ENCODE measurements at regions not wholly inside any gene's neighbourhood (a gene's known extent, or its start where the extent isn't known, plus 50 kb on each side); places are given as distances from the start of the nearest gene placed in this dataset.
A peak's percentile ranks its signal among the peaks of the same experiment; 100 is the strongest.

DNA sequence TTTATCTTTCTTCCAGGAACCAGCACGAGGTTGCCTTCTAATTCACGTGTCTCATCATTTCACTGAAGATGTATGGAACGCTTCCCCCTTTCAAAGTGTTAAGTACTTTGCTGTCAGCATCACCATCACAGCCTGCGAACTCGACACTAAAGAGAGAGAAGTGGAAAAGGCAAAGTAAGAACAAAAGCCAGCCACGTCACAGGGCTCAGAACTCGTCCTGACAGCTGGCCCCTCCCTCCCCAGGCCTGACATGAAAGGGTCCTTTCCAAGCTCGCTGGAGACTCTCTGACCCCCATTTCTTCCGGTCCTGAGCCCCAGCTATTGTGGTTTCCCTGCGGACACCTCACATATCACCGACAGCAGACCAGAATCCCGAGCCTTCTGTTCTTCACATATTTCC lies 177.8 kb upstream of the NTM start:
- CTCF ChIA-PET = interaction anchor here (0.7 kb wide), 1 partner anchor 55 kb away, joined by 3 read pairs; no protein-coding TSS in a partner anchor
- TF ChIP-seq, protein P1, sequence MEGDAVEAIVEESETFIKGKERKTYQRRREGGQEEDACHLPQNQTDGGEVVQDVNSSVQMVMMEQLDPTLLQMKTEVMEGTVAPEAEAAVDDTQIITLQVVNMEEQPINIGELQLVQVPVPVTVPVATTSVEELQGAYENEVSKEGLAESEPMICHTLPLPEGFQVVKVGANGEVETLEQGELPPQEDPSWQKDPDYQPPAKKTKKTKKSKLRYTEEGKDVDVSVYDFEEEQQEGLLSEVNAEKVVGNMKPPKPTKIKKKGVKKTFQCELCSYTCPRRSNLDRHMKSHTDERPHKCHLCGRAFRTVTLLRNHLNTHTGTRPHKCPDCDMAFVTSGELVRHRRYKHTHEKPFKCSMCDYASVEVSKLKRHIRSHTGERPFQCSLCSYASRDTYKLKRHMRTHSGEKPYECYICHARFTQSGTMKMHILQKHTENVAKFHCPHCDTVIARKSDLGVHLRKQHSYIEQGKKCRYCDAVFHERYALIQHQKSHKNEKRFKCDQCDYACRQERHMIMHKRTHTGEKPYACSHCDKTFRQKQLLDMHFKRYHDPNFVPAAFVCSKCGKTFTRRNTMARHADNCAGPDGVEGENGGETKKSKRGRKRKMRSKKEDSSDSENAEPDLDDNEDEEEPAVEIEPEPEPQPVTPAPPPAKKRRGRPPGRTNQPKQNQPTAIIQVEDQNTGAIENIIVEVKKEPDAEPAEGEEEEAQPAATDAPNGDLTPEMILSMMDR (IDR thresholded peaks at IDR 0.05; ENCODE audit: unreplicated experiment) = no peak
- no peaks in the 10 kb centered on the region for H3K4me1 Mint-ChIP-seq (ENCODE audit: insufficient read depth, unreplicated experiment)
- intact Hi-C loops (cut with micrococcal nuclease) = no loop called here
- BruUV-seq (replicated peaks) = no TSS peak
- H3K4me3 Mint-ChIP-seq (ENCODE audit: unreplicated experiment) = no peak overlapping the region
- H3K27ac Mint-ChIP-seq (ENCODE audit: low read depth, unreplicated experiment) = no peak overlapping the region
- peaks cover 12% of the 10 kb centered on the region for H3K27me3 Mint-ChIP-seq (ENCODE audit: insufficient read depth, unreplicated experiment)
- H3K9me3 Mint-ChIP-seq (ENCODE audit: unreplicated experiment) = peaks cover 22% of the 10 kb centered on the region
- no peaks in the 10 kb centered on the region for H3K36me3 Mint-ChIP-seq (ENCODE audit: insufficient read depth, unreplicated experiment)
- POLR2A ChIA-PET = no interaction called here
- no peak for DNase-seq (ENCODE audit: unreplicated experiment)

DNA sequence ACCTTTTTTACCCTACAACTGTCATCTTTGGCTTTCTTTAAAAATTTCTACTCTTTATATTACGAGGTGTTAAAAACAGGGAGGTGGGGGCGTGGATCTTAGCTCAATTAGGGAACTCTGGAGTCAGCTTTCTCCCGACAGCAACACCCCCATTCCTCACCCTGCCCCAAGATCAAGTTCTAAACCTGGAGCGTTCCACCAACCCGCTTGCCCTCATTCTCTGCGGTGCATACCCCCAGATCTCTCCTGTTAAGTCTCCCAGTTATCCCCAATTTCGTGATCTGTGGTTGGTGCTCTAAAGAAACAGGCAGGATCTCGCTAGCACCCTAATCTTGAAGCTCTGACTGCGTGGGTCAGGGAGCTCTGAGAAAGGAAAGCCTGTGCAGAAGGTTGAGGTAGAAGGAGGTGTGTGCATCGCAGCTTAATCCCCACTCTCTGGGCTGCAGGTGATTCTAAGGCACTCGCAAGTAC lies 177.3 kb upstream of the NTM start:
- peaks cover 12% of the 10 kb centered on the region for H3K27me3 Mint-ChIP-seq (ENCODE audit: insufficient read depth, unreplicated experiment)
- intact Hi-C loops (cut with micrococcal nuclease) = no loop called here
- no peak overlapping the region for H3K4me3 Mint-ChIP-seq (ENCODE audit: unreplicated experiment)
- H3K36me3 Mint-ChIP-seq (ENCODE audit: insufficient read depth, unreplicated experiment) = no peaks in the 10 kb centered on the region
- POLR2A ChIA-PET = no interaction called here
- no peak overlapping the region for H3K27ac Mint-ChIP-seq (ENCODE audit: low read depth, unreplicated experiment)
- H3K4me1 Mint-ChIP-seq (ENCODE audit: insufficient read depth, unreplicated experiment) = no peaks in the 10 kb centered on the region
- peaks cover 24% of the 10 kb centered on the region for H3K9me3 Mint-ChIP-seq (ENCODE audit: unreplicated experiment)
- BruUV-seq (replicated peaks) = no TSS peak
- TF ChIP-seq, protein P1 (IDR thresholded peaks at IDR 0.05; ENCODE audit: unreplicated experiment) = no peak
- CTCF ChIA-PET = no interaction called here
- DNase-seq (ENCODE audit: unreplicated experiment) = no peak

- POLR2A ChIA-PET = interaction anchor here (0.6 kb wide), 1 partner anchor 328 kb away, joined by 3 read pairs; no protein-coding TSS in a partner anchor
- DNase-seq (ENCODE audit: unreplicated experiment) = no peak
- intact Hi-C loops (cut with micrococcal nuclease) = no loop called here
- Mint-ChIP-seq H3K9me3 (ENCODE audit: unreplicated experiment) (peaks cover 20% of the 10 kb centered on the region), H3K4me1 (ENCODE audit: insufficient read depth, unreplicated experiment) (no peaks in the 10 kb centered on the region), H3K4me3 (ENCODE audit: unreplicated experiment) (no peak overlapping the region), H3K36me3 (ENCODE audit: insufficient read depth, unreplicated experiment) (no peaks in the 10 kb centered on the region), H3K27ac (ENCODE audit: low read depth, unreplicated experiment) (no peak overlapping the region), H3K27me3 (ENCODE audit: insufficient read depth, unreplicated experiment) (peaks cover 12% of the 10 kb centered on the region)
- TF ChIP-seq, protein P1 (IDR thresholded peaks at IDR 0.05; ENCODE audit: unreplicated experiment) = no peak
- BruUV-seq (replicated peaks) = no TSS peak
- CTCF ChIA-PET = interaction anchor here (0.6 kb wide), 1 partner anchor 124 kb away, joined by 3 read pairs; no protein-coding TSS in a partner anchor
Measured at GRCh38 chr11:131194726-131195125, 175.7 kb upstream of the NTM start.

DNA sequence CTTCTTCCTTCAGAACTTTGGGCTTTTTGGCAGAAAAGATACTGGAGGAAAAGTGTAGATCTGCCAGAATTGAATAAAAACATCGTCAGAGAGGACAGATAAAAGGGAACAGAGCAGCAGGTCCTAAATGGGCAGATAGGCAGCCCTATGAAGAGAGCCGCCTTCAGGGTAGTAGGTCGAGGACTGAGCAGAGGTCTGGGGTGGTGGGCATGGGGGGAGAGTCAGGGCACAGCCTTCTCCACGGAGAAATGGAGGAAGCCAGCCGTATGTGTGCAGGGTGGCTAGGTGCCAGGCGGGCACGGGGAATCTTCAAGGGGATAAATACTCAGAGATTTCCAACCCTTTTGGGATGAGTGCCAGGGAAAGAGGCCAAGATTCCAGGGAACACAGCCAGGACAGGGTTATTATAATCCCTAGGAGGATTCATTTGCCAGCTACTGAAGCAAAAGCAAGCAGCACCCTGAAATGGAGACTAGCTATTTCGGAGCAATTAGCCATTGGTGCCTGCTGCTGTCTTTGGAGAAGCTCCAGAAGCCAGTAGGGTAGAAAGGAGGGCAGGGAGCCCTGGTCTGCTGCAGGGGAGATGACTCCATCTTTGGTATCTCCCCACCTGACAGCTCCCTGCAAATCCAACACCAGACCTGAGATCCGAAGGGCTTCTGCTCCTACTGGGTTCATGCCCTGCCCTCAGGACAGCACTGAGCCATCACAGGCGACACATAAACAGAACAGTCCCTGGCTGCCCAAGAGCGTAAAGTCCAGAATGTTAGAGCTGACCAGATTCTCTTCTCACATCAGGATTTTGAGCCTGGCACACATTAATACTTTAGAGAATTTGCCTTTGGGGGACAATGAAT lies 174.5 kb upstream of the NTM start:
- ChIA-PET CTCF (interaction anchor here (0.6 to 0.7 kb wide), 2 partner anchors 57 to 719 kb away, joined by 3 to 5 read pairs; no protein-coding TSS in a partner anchor), POLR2A (interaction anchor here (0.6 kb wide), 1 partner anchor 263 kb away, joined by 3 read pairs; no protein-coding TSS in a partner anchor)
- TF ChIP-seq, protein P1 (IDR thresholded peaks at IDR 0.05; ENCODE audit: unreplicated experiment) = no peak
- Mint-ChIP-seq H3K36me3 (ENCODE audit: insufficient read depth, unreplicated experiment) (no peaks in the 10 kb centered on the region), H3K27me3 (ENCODE audit: insufficient read depth, unreplicated experiment) (peaks cover 12% of the 10 kb centered on the region), H3K4me3 (ENCODE audit: unreplicated experiment) (no peak overlapping the region), H3K9me3 (ENCODE audit: unreplicated experiment) (peaks cover 19% of the 10 kb centered on the region), H3K4me1 (ENCODE audit: insufficient read depth, unreplicated experiment) (no peaks in the 10 kb centered on the region), H3K27ac (ENCODE audit: low read depth, unreplicated experiment) (no peak overlapping the region)
- intact Hi-C loops (cut with micrococcal nuclease) = no loop called here
- peak; percentile 87 for DNase-seq (ENCODE audit: unreplicated experiment)
- no TSS peak for BruUV-seq (replicated peaks)

Measured in MCF 10A (cell line).